GM19397 (cell line): ENCODE measurements at regions not wholly inside any gene's neighbourhood (a gene's known extent, or its start where the extent isn't known, plus 50 kb on each side); places are given as distances from the start of the nearest gene placed in this dataset.

Experiments
- ATAC-seq: cut with Tn5 transposase; IDR thresholded peaks from one replicate; pipeline ENCODE4 v1.9.1; 2021; ENCODE audit warnings: mild to moderate bottlenecking, moderate library complexity; ENCODE audit not compliant: unreplicated experiment

DNA sequence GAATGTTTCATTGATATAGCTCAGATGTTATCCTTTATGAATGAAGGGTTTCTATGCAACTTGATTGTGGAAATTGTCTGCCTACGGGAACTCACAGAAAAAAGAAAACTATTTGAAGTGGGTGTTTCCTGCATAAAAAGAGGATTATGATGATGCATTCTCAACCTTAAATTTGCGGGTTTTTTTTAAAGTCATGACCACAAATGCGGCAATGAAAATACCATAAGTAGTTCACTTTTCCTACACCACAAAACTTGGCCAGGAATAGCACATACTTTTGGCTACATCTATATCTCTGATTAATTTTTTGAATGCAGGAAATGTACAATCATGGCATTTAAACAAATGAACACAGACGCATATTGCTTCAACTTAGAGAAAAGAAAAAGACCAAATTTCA is 754.7 kb downstream of the DTWD2 start:
- ATAC-seq, result no peak

- ATAC-seq, result no peak
These were observed 759.9 kb downstream of the DTWD2 start for GRCh38 chr5:118228489-118228888.

DNA sequence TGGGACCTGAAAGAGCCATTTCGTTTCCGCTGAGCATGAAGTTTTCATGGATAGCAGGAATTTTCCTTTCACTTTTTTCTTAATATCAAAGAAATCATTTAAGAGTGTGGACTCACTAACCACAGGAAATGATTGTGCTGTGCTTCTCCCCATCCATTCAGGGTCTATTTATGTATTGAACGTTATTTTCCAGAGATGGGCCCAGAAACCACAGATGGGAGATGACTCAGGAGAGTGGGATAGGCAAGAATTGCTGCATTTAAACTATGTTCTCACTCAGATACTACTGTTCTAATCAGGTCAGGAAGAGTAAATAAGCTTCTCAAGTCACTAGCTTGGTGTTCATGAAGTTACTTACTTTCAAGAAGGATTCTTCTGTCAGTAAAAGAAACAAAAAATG is 763.8 kb downstream of the DTWD2 start:
- ATAC-seq, result no peak

DNA sequence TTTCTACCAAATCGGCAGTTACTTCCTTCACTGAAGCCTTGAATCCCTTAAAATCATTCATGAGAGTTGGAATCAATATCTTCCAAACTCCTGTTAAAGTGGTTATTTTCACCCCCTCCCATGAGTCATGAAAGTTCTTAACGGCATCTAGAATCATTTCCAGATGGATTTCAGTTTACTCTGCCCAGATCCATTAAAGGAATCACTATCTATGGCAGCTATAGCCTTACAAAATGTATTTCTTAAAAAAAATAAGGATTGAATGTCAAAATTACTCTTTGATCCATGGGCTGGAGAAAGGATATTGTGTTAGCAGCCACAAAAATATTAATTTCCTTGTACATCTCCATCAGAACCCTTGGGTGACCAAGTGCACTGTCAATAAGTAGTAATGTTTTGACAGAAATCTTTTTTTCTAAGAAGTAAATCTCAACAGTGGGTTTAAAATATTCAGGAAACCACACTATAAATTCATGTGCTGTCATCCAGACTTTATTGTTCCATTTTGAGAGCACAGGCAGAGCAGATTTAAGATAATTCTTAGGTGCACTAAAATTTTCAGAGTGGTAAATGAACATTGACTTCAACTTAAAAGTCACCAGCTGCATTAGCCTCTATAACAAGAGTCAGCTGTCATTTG is 767.7 kb downstream of the DTWD2 start:
- ATAC-seq, result no peak

GRCh38 chr5:118211606-118212005 is 776.7 kb downstream of the DTWD2 start:
- no peak for ATAC-seq

- ATAC-seq, result no peak
These were observed 780.3 kb downstream of the DTWD2 start for GRCh38 chr5:118208031-118208453.

DNA sequence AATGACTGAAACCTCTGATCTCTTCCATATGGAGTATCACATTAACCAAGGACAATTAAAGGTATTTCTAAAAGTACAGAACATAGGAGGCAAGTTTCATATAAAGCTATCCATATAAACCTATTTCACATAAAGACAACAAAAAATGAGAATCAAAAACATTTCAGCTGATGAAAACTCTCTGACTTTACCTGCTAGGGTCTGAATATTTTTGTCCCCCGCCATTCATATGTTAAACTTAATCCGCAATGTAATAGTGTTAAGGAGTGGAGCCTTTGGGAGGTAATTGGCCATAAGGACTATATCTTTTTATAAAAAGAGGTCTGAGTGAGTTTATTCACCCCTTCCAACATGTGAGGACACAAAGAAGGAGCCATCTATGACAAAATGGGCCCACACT is 788.5 kb downstream of the DTWD2 start:
- ATAC-seq, result no peak

- ATAC-seq, result no peak
These were observed 792.1 kb downstream of the DTWD2 start for GRCh38 chr5:118196229-118196628.

DNA sequence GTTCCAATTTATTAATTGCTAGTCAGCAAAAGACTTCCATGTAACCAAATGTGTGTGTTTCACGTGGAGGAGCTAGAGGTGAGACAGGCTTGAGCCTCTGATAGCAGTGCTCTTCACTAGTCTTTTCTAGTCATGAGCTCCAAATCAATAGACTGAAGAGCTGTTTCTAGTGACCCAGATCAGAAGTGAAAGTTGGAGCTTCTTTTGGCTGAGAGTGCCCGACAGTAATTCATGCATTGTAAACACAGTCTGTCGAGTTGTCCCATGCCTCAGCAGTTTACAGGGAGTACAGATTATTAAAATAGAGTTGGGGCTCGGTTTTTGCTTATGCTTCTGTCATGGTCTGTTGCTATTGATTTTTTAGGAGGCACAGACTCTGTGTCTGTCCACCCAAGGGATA is 793.1 kb downstream of the DTWD2 start:
- no peak for ATAC-seq

GRCh38 chr5:118193194-118193905 is 795.0 kb downstream of the DTWD2 start:
- ATAC-seq, result no peak

- ATAC-seq, result no peak
These were observed 803.3 kb downstream of the DTWD2 start for GRCh38 chr5:118185018-118185417.

GRCh38 chr5:118176146-118176545 is 812.2 kb downstream of the DTWD2 start:
- no peak for ATAC-seq

GRCh38 chr5:118174671-118175070 is 813.7 kb downstream of the DTWD2 start:
- no peak for ATAC-seq

- ATAC-seq, result no peak
These were observed 815.0 kb downstream of the DTWD2 start for GRCh38 chr5:118173340-118173739.

GRCh38 chr5:118165619-118166018 is 822.7 kb downstream of the DTWD2 start:
- no peak for ATAC-seq

- ATAC-seq, result no peak
These were observed 832.2 kb downstream of the DTWD2 start for GRCh38 chr5:118156181-118156580.

- ATAC-seq, result no peak
These were observed 841.5 kb downstream of the DTWD2 start for GRCh38 chr5:118146824-118147223.

DNA sequence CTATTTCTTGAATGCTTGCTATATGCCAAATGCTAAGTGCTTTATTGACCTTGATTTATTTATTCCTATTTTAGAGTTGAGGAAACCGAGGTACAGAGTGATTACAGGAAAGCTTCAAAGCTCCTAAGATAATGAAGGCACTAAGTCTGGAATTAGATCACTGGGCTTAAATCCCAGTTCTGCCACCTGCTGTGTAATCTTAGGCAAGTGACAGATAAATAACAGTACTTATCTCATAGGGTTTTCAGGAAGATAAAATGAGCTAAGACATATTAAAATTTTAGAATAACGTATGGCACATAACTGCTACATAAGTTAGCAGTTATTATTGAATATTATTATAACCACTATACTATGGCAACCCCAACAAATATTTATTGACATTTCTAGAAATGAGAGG is 843.8 kb downstream of the DTWD2 start:
- no peak for ATAC-seq

DNA sequence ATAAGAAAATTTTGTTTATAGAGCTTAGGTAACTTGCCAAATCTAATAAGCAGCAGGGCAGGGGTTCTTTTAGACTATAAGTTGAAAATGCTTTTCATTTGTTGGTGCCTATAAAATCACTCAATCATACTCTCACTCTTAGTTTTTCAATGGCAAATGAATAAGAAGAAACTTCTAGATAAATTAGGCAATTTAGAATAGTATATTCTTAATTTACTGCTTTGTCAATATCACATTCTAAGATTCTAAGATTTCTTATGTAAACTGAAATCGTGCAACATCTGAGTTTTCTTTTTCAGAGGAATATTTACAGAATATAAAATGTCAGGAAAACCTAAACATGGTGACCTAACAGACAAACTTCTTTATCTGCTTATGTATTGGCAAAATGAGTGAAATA is 849.0 kb downstream of the DTWD2 start:
- ATAC-seq, result no peak

GRCh38 chr5:118126159-118126558 is 862.2 kb downstream of the DTWD2 start:
- no peak for ATAC-seq

DNA sequence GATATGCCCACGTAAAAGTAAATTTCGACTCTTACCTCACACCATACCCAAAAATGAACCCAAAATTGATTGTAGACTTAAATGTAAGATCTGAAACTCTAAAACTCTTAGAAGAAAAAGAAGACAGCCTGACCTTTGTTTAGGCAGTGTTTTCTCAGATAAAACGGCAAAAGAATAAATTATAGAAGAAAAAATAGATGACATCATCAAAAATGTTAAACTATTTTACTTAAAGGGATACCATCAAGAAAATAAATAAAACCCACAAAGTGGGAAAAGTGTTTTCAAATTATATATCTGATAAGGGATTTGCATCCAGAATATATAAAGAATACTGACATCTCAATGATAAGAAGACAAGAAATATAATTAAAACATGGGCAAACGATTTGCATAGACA is 862.7 kb downstream of the DTWD2 start:
- no peak for ATAC-seq

DNA sequence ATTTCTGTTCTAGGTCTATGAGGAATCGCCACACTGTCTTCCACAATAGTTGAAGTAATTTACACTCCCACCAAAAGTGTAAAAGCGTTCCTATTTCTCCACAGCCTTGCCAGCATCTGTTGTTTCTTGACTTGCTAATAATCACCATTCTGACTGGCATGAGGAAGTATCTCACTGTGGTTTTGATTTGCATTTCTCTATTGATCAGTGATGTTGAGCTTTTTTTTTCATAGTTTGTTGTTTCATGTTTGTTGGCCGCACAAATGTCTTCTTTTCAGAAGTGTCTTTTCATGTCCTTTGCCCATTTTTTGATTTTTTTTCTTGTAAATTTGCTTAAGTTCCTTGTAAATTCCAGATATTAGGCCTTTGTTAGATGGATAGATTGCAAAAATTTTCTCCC is 867.1 kb downstream of the DTWD2 start:
- no peak for ATAC-seq

- no peak for ATAC-seq
These were observed 872.6 kb downstream of the DTWD2 start for GRCh38 chr5:118115791-118116190.
